GM12872 (cell line): ENCODE measurements at regions not wholly inside any gene's neighbourhood (a gene's known extent, or its start where the extent isn't known, plus 50 kb on each side); places are given as distances from the start of the nearest gene placed in this dataset.

Experiments used
- TF ChIP-seq, protein P1 (sequence below): IDR thresholded peaks from 3 replicates; pipeline ENCODE4 v1.5.1; 2011; ENCODE audit warnings: low read depth, mild to moderate bottlenecking, low read length, moderate library complexity; ENCODE audit not compliant: insufficient read depth

DNA sequence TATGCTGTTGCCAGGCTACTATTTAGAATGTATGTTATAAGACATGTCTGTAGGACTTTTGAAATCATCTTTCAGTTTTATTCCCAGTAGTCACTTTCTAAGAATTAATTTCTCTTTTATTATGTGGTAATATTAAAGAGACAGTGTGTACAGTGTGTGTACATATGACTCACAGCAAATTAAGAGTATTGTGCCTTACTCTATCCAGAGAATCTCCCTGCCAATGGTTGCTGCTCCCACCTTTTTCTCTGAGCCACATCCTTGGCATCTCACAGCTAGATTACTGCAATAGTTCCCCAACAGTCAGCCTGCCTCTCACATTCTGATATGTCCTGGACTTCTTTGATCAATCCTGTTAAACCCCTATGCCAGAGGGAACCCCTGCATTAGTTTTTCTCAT is 114.5 kb downstream of the ANXA5 start:
- TF ChIP-seq, protein P1, sequence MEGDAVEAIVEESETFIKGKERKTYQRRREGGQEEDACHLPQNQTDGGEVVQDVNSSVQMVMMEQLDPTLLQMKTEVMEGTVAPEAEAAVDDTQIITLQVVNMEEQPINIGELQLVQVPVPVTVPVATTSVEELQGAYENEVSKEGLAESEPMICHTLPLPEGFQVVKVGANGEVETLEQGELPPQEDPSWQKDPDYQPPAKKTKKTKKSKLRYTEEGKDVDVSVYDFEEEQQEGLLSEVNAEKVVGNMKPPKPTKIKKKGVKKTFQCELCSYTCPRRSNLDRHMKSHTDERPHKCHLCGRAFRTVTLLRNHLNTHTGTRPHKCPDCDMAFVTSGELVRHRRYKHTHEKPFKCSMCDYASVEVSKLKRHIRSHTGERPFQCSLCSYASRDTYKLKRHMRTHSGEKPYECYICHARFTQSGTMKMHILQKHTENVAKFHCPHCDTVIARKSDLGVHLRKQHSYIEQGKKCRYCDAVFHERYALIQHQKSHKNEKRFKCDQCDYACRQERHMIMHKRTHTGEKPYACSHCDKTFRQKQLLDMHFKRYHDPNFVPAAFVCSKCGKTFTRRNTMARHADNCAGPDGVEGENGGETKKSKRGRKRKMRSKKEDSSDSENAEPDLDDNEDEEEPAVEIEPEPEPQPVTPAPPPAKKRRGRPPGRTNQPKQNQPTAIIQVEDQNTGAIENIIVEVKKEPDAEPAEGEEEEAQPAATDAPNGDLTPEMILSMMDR: no peak

DNA sequence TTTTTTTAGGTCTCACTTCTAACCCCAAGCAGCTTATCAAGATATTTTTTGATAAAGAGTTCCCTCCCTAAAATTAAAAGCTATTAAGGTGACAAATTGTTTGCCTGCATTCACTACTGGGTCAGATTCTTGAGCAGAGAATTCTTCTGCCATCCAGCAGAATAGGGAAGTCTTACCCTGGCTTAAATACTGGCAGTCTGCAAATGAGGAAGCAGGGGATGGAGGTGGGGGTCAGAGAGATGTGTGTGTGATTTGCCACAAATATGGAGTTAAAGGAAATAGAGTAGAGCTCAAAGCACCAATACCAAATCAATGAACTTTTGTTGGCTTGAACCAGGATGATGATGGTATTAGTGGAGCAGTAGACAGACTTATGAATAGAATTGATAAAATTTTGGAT is 122.2 kb downstream of the ANXA5 start:
- TF ChIP-seq, protein P1: no peak

DNA sequence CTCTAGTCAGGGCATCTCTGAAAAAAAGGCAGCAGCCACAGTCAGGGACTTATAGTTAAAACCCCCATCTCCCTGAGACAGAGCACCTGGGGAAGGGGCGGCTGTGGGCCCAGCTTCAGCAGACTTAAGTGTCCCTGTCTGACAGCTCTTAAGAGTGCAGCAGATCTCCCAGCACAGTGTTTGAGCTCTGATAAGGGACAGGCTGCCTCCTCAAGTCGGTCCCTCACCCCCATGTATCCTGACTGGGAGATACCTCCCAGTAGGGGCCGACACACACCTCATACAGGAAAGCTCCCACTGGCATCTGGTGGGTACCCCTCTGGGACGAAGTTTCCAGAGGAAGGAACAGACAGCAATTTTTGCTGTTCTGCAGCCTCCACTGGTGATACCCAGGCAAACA is 129.0 kb downstream of the ANXA5 start:
- TF ChIP-seq, protein P1: no peak

DNA sequence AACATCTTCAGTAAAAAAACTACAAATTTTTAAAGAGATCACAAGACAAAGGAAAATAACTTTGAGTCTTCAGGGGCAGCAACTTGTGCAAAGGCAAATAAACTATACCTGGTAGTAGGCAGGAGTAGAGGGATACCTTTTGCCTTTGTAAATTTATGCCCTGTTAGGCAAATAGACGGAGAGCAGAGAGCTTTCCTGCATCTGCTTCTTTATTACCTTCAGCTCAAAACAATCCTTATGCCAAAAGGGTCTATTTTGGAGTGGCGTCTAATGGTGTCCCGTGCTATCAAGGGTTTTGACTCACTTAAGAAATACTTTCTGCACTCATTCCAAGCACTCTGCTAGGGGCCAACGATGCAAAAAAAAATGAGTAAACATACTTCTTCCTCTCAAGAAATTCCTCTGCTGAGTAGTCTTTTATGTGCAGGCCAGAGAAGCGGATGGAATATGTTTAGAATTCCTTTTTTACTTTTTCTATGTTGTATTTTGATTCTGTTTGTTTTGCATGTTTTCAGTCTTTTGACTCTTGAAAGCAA is 131.9 kb downstream of the ANXA5 start:
- TF ChIP-seq, protein P1: no peak

DNA sequence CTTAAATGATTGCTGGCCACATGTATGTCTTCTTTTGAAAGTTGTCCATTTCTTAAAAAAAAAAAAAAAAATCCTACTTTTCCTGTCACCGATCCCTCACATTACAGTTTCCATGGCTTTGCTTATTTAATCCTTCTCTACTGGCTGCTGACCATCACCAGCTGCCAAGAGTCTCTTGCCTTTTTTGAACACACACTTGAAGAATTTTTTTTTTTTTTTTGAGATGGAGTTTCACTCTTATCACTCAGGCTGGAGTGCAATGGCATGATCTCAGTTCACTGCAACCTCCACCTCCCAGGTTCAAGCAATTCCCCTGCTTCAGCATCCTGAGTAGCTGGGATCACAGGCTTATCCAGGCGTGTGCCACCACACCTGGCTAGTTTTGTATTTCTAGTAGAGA is 134.0 kb downstream of the ANXA5 start:
- TF ChIP-seq, protein P1: no peak

DNA sequence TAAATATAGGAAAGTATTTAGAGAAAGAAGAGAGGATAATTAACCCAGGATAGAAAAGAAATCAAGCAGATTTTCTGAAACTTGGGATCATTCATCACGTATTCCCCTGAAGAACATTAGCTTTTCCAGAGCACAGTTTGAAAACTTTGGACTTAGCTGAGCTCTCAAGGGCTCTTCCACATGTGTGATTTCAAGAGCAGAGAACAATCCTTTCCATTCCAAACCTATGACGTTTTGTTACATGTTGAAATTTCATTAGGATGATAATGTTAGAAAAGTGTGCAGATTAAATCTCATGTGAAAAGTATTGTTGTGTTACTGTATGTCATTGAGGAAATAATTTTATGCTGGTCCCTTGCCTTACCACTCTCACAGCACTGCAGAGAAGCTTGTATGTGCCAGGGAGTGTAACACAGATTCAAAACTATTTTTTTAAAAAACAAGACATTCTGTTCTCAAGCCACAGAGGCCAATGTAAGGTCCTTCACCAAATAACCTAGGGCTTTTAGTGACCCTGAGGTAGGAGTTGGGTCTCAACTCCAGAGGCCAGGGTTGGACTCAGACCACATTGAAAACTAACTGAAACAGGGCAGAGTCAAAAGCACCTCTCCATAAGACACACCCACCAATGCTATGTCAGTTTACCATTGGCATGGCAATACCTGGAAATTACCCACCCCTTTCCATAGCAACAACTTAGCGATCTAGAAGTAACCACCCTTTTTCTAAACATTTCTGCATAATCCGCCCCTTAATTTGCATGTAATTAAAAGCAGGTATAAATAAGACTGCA is 141.3 kb downstream of the ANXA5 start:
- TF ChIP-seq, protein P1: no peak

DNA sequence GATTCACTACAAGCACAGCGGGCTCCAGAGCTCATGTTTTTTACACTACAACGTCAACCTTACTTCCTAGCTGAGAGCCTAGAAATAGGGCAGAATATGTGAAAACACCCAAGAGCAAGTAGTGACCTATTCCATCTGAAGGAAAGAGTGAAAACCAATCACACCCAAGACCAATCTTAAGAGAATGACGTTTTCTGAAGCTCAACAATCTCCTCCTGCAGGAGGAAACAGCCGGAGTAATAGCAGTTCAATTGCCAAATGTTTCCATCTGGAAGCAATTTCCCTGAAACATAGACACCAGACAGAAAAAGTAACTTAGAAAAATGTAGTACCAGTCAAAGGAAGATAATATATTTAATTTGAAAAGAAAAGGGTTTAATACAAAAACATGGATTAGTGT is 142.4 kb downstream of the ANXA5 start:
- TF ChIP-seq, protein P1: no peak
